SK-N-SH (cell line): ENCODE measurements at regions not wholly inside any gene's neighbourhood (a gene's known extent, or its start where the extent isn't known, plus 50 kb on each side); places are given as distances from the start of the nearest gene placed in this dataset.
A peak's percentile ranks its signal among the peaks of the same experiment; 100 is the strongest.
"Not testable (repeated sequence)": the region's sequence is repeated elsewhere in the genome, so short reads cannot be mapped to it uniquely, and the experiment has no call there.

Experiments
- CTCF ChIA-PET: fragments of 300-600, 350-600 bp; formaldehyde crosslinking; extraction: SDS; loops from one replicate; lab custom pipeline; 2021; lab: Yijun Ruan, JAX
- POLR2A ChIA-PET: fragments of 350-600 bp; sonication (Branson Sonifier 250); formaldehyde crosslinking; extraction: SDS; loops from one replicate; lab custom pipeline; 2020; ENCODE audit warnings: antibody characterized with exemption, inconsistent platforms; lab: Yijun Ruan, JAX
- DNase-seq: peaks from one replicate; pipeline ENCODE4 v3.0.0; 2012
- H2AFZ ChIP-seq: fragments of 200-600 bp; sonication (generic); 2 replicates; pipeline ENCODE4 v1.8.1; 2016; ENCODE audit warnings: antibody characterized with exemption, mild to moderate bottlenecking, low read depth
- H3F3A ChIP-seq: fragments of 200-600 bp; sonication (generic); replicated peaks from 2 replicates; pipeline ENCODE3; 2016; ENCODE audit warnings: antibody characterized with exemption, mild to moderate bottlenecking; ENCODE audit not compliant: insufficient read depth
- H3K27ac ChIP-seq, 2 experiments: fragments of 200-500 bp in 1 of 2; fragments of 200-600 bp in 1 of 2; sonication (Bioruptor generic) in 1 of 2; sonication (generic), shearing (Covaris generic) in 1 of 2; 2 replicates each; pipeline versions ENCODE4 v1.5.1 to v1.6.1; 2014 to 2016; ENCODE audit warnings: low read depth in 2 of 2, inconsistent platforms in 1 of 2, low read length in 1 of 2, mild to moderate bottlenecking in 1 of 2, mixed read lengths in 1 of 2
- H3K27me3 ChIP-seq: fragments of 200-600 bp; sonication (generic), shearing (Covaris generic); 2 replicates; pipeline ENCODE4 v1.6.1; 2016; ENCODE audit warnings: mixed run types; ENCODE audit not compliant: insufficient read depth
- H3K36me3 ChIP-seq, 2 experiments: fragments of 200-500 bp in 1 of 2; fragments of 200-600 bp in 1 of 2; sonication (Bioruptor generic) in 1 of 2; sonication (generic) in 1 of 2; replicated peaks in 1 of 2; 2 replicates each; pipeline versions ENCODE3 to v1.5.1; 2014 to 2016; ENCODE audit warnings: low read length in 1 of 2, mild to moderate bottlenecking in 1 of 2; ENCODE audit not compliant: insufficient read depth in 2 of 2, control insufficient read depth in 1 of 2
- H3K4me1 ChIP-seq, 2 experiments: fragments of 200-500 bp in 1 of 2; fragments of 200-600 bp in 1 of 2; sonication (Bioruptor generic) in 1 of 2; sonication (generic), shearing (Covaris generic) in 1 of 2; 2 replicates each; pipeline versions ENCODE4 v1.5.1 to v1.6.1; 2014 to 2016; ENCODE audit warnings: low read depth in 1 of 2, low read length in 1 of 2, mixed run types in 1 of 2; ENCODE audit not compliant: insufficient read depth in 2 of 2, control insufficient read depth in 1 of 2
- H3K4me2 ChIP-seq: fragments of 200-600 bp; sonication (generic), shearing (Covaris generic); 2 replicates; pipeline ENCODE4 v1.6.1; 2017; ENCODE audit warnings: mixed run types
- H3K4me3 ChIP-seq, 2 experiments: fragments of 200-500 bp in 1 of 2; fragments of 200-600 bp in 1 of 2; sonication (Bioruptor generic) in 1 of 2; sonication (generic), shearing (Covaris generic) in 1 of 2; 2 replicates each; pipeline versions ENCODE4 v1.5.1 to v1.8.1; 2014 to 2016; ENCODE audit warnings: low read depth in 2 of 2, inconsistent platforms in 1 of 2, low read length in 1 of 2, mild to moderate bottlenecking in 1 of 2, mixed read lengths in 1 of 2, moderate library complexity in 1 of 2
- H3K79me2 ChIP-seq: fragments of 200-600 bp; sonication (generic); 2 replicates; pipeline ENCODE4 v1.8.1; 2017; ENCODE audit warnings: mild to moderate bottlenecking; ENCODE audit not compliant: insufficient read depth
- H3K9ac ChIP-seq: fragments of 200-600 bp; sonication (generic); 2 replicates; pipeline ENCODE4 v1.6.1; 2017; ENCODE audit warnings: mixed run types
- H3K9me2 ChIP-seq: fragments of 200-600 bp; sonication (generic); 2 replicates; pipeline ENCODE4 v1.6.1; 2017; ENCODE audit warnings: mixed run types
- H3K9me3 ChIP-seq: fragments of 200-600 bp; sonication (generic); 2 replicates; pipeline ENCODE4 v1.6.1; 2017; ENCODE audit warnings: mixed run types, mild to moderate bottlenecking, moderate library complexity
- H4K20me1 ChIP-seq: fragments of 200-600 bp; sonication (generic); 2 replicates; pipeline ENCODE4 v1.6.1; 2017; ENCODE audit warnings: mild to moderate bottlenecking, mixed run types; ENCODE audit not compliant: insufficient read depth
- TCF12 ChIP-seq: IDR thresholded peaks from 2 replicates; pipeline ENCODE4 v1.4.0; 2012
- WGBS: methylation state at CpG from one replicate; pipeline ENCODE4 v1.1.6; 2017; ENCODE audit warnings: low lambda C conversion rate; 5-methylcytosine and 5-hydroxymethylcytosine counted together

DNA sequence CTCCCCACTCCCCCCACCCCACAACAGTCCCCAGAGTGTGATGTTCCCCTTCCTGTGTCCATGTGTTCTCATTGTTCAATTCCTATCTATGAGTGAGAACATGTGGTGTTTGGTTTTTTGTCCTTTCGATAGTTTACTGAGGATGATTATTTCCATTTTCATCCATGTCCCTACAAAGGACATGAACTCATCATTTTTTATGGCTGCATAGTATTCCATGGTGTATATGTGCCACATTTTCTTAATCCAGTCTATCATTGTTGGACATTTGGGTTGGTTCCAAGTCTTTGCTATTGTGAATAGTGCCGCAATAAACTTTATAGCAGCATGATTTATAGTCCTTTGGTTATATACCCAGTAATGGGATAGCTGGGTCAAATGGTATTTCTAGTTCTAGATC lies 106.6 kb upstream of the WIPF3 start:
- H3K27ac ChIP-seq, H3K9me2 ChIP-seq, H2AFZ ChIP-seq, H3K36me3 ChIP-seq, H3K9me3 ChIP-seq, H3F3A ChIP-seq, H4K20me1 ChIP-seq, H3K27me3 ChIP-seq, CTCF ChIA-PET, DNase-seq, H3K4me2 ChIP-seq, POLR2A ChIA-PET, H3K79me2 ChIP-seq, H3K9ac ChIP-seq, H3K4me1 ChIP-seq, H3K4me3 ChIP-seq: not testable (repeated sequence)
- 59% methylated on average over 2 of the region's 2 CpGs for WGBS

DNA sequence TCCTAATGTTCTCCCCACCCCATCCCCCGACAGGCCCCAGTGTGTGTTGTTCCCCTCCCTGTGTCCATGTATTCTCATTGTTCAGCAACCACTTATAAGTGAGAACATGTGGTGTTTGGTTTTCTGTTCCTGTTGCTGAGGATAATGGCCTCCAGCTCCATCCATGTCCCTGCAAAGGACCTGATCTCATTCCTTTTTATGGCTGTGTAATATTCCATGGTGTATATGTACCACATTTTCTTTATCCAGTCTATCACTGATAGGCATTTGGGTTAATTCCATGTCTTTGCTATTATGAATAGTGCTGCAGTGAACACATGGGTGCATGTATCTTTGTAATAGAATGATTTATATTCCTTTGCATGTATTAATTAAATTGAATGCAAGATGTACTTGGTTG lies 104.8 kb upstream of the WIPF3 start:
- POLR2A ChIA-PET, H3K9me2 ChIP-seq, H3K9ac ChIP-seq, H3K4me1 ChIP-seq, H3F3A ChIP-seq, H4K20me1 ChIP-seq, H3K4me2 ChIP-seq, DNase-seq, H2AFZ ChIP-seq, H3K27me3 ChIP-seq, CTCF ChIA-PET, H3K79me2 ChIP-seq, H3K4me3 ChIP-seq, H3K9me3 ChIP-seq, H3K27ac ChIP-seq, H3K36me3 ChIP-seq: not testable (repeated sequence)
- WGBS = 28% methylated on average over 1 of the region's 1 CpG

DNA sequence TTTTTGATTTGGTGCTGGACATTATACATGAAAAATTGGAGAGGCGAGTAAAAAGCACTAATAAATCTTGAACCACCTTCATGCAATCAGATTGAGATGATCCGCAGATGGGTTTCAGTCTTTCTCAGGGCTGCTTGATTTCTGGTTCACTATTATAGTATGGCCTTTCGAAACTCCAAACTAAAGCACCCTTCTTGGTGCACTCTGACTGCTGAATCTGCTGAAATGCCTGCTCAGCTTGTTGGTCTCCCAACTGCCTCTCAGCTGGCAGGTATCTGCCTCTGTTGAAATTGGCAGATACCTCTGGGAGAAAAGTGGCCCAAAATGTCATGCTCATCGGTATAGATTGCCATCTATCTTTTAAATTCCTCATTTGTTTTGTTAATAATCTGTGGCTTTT lies 102.5 kb upstream of the WIPF3 start:
- H4K20me1 ChIP-seq, H3K9ac ChIP-seq, H3F3A ChIP-seq, H3K36me3 ChIP-seq, H3K27ac ChIP-seq, H3K79me2 ChIP-seq, H3K4me3 ChIP-seq, POLR2A ChIA-PET, H3K9me2 ChIP-seq, H3K27me3 ChIP-seq, H2AFZ ChIP-seq, H3K4me1 ChIP-seq, H3K9me3 ChIP-seq, H3K4me2 ChIP-seq, DNase-seq, CTCF ChIA-PET: not testable (repeated sequence)
- 63% methylated on average over 4 of the region's 4 CpGs for whole genome bisulfite sequencing

DNA sequence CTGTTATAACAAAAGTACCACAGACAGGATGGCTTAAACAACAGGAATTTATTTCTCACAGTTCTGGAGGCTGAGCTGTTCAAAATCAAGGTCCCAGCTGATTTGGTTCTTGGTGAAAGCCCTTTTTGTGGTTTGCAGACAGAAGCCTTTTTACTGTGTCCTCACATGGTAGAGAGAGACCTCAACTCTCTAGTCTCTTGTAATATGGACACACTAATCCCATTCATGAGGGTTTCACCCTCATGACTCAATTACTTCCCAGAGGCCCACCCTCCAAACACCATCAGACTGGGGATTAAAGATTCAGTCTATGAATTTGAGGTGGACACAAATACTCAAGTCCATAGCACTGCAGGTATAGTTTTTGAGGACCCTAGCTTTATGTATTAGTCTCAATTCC lies 97.3 kb upstream of the WIPF3 start:
- H3K36me3 ChIP-seq, H4K20me1 ChIP-seq, H2AFZ ChIP-seq, H3K4me2 ChIP-seq, H3K79me2 ChIP-seq, H3F3A ChIP-seq, H3K27ac ChIP-seq, H3K27me3 ChIP-seq, H3K9me2 ChIP-seq, H3K4me3 ChIP-seq, H3K9ac ChIP-seq, H3K4me1 ChIP-seq, CTCF ChIA-PET, POLR2A ChIA-PET, H3K9me3 ChIP-seq, DNase-seq: not testable (repeated sequence)

DNA sequence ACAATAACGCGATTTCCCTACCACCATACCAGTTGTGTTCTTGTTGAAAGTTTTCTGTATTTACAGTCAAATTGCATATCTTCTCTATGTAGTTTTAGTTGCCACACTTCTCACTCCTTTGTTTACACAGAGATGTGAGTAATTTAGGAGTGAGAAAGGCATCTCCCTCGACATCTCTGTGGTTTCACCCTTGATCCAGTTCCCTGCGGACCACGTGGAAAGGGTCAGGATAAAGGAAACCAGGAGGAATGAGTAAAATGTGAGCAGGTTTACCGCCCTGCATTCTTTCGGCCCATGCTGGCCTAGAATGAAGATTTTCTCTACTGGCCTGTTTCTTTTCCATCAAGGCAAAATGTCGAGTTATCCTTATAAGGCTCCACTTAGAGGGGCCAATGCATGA lies 83.2 kb upstream of the WIPF3 start:
- H3K4me3 ChIP-seq, H3K36me3 ChIP-seq, H3K9ac ChIP-seq, H3K9me3 ChIP-seq, H3K9me2 ChIP-seq, H3K27ac ChIP-seq, H3F3A ChIP-seq, H3K4me1 ChIP-seq, DNase-seq, H3K27me3 ChIP-seq, H3K4me2 ChIP-seq, POLR2A ChIA-PET, H3K79me2 ChIP-seq, H4K20me1 ChIP-seq: not testable (repeated sequence)
- CTCF ChIA-PET = interaction anchor here (1.7 kb wide), 1 partner anchor 199 kb away, joined by 5 read pairs; no protein-coding TSS in a partner anchor
- TF ChIP-seq TCF12 = 0 out of 2 replicates have a peak, but pooled peaks have one; percentile 10
- 66% methylated on average over 8 of the region's 8 CpGs for WGBS
- H2AFZ ChIP-seq = 0 out of 2 replicates have a peak overlapping the region, but pooled peaks have one; percentile 10
